WTC11 (cell line): ENCODE measurements at regions not wholly inside any gene's neighbourhood (a gene's known extent, or its start where the extent isn't known, plus 50 kb on each side); places are given as distances from the start of the nearest gene placed in this dataset.

Source experiments
- GTF2I ChIP-seq: fragments of 250-450 bp; sonication (Bioruptor Pico); conservative IDR thresholded peaks from 2 replicates; pipeline ENCODE4 v1.4.0; 2021; ENCODE audit warnings: mild to moderate bottlenecking
- NR3C1 ChIP-seq: sonication (generic); formaldehyde crosslinking; conservative IDR thresholded peaks from 2 replicates; pipeline ENCODE4 v1.8.1; 2023; ENCODE audit warnings: low read depth, mild to moderate bottlenecking, missing genetic modification reagents
- ZNF121 ChIP-seq: sonication (generic); formaldehyde crosslinking; IDR thresholded peaks from 2 replicates; pipeline ENCODE4 v1.8.0; 2023; ENCODE audit warnings: missing genetic modification reagents
- TF ChIP-seq, protein P1 (sequence below): sonication (generic); formaldehyde crosslinking; IDR thresholded peaks from 2 replicates; pipeline ENCODE4 v1.8.1; 2022; ENCODE audit warnings: mild to moderate bottlenecking, missing genetic modification reagents, moderate library complexity, borderline replicate concordance
- TF ChIP-seq, protein P2 (sequence below): fragments of 200-600 bp; IDR thresholded peaks from 2 replicates; pipeline ENCODE4 v1.8.0; 2022; ENCODE audit warnings: antibody characterized with exemption
- TF ChIP-seq, protein P3 (sequence below): sonication (generic); formaldehyde crosslinking; IDR thresholded peaks from 2 replicates; pipeline ENCODE4 v1.8.0; 2023; ENCODE audit warnings: missing genetic modification reagents
- TF ChIP-seq, protein P4 (sequence below): sonication (generic); formaldehyde crosslinking; IDR thresholded peaks from 2 replicates; pipeline ENCODE4 v1.8.1; 2023; ENCODE audit warnings: mild to moderate bottlenecking, moderate library complexity, missing genetic modification reagents
- TF ChIP-seq, protein P5 (sequence below): sonication (generic); formaldehyde crosslinking; IDR thresholded peaks from 2 replicates; pipeline ENCODE4 v1.8.0; 2022; ENCODE audit warnings: missing genetic modification reagents

DNA sequence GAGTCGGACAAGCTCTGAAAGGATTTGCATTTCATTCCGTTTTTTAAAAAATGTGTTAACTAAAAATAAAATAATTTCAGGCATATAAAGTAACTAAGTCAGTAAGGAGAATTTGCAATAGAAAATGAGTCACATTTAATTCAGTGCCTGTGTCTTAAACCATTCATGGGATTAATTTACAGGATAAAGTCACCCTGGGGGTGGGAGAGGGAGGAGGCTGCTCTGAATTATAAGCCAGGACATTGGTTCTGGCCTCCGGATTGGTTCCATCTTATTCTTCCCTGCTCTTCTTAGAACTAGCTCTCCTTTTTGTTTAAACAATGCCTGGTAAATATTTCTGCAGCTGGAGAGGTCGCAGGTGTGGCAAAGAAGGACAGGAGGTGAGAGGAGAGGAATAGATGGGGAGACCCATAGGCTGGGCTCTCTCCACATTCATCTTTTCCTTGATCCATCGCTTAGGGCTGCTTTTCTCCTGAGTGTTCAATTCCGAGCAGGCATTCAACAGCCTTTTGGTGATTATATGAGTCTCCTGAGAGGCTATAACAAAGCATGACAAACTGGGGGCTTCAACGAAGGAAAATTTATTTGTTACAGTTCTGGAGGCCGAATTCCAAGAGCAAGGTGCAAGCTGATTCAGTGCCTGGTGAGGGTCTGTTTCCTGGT lies 319.2 kb downstream of the PHKB start:
- TF ChIP-seq, protein P1, sequence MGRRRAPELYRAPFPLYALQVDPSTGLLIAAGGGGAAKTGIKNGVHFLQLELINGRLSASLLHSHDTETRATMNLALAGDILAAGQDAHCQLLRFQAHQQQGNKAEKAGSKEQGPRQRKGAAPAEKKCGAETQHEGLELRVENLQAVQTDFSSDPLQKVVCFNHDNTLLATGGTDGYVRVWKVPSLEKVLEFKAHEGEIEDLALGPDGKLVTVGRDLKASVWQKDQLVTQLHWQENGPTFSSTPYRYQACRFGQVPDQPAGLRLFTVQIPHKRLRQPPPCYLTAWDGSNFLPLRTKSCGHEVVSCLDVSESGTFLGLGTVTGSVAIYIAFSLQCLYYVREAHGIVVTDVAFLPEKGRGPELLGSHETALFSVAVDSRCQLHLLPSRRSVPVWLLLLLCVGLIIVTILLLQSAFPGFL (CRISPR knock-in tag) = no peak
- TF ChIP-seq, protein P2, sequence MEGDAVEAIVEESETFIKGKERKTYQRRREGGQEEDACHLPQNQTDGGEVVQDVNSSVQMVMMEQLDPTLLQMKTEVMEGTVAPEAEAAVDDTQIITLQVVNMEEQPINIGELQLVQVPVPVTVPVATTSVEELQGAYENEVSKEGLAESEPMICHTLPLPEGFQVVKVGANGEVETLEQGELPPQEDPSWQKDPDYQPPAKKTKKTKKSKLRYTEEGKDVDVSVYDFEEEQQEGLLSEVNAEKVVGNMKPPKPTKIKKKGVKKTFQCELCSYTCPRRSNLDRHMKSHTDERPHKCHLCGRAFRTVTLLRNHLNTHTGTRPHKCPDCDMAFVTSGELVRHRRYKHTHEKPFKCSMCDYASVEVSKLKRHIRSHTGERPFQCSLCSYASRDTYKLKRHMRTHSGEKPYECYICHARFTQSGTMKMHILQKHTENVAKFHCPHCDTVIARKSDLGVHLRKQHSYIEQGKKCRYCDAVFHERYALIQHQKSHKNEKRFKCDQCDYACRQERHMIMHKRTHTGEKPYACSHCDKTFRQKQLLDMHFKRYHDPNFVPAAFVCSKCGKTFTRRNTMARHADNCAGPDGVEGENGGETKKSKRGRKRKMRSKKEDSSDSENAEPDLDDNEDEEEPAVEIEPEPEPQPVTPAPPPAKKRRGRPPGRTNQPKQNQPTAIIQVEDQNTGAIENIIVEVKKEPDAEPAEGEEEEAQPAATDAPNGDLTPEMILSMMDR = no peak
- no peak for TF ChIP-seq NR3C1 (CRISPR knock-in tag)
- TF ChIP-seq, protein P3, sequence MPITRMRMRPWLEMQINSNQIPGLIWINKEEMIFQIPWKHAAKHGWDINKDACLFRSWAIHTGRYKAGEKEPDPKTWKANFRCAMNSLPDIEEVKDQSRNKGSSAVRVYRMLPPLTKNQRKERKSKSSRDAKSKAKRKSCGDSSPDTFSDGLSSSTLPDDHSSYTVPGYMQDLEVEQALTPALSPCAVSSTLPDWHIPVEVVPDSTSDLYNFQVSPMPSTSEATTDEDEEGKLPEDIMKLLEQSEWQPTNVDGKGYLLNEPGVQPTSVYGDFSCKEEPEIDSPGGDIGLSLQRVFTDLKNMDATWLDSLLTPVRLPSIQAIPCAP (CRISPR knock-in tag) = no peak
- TF ChIP-seq, protein P4, sequence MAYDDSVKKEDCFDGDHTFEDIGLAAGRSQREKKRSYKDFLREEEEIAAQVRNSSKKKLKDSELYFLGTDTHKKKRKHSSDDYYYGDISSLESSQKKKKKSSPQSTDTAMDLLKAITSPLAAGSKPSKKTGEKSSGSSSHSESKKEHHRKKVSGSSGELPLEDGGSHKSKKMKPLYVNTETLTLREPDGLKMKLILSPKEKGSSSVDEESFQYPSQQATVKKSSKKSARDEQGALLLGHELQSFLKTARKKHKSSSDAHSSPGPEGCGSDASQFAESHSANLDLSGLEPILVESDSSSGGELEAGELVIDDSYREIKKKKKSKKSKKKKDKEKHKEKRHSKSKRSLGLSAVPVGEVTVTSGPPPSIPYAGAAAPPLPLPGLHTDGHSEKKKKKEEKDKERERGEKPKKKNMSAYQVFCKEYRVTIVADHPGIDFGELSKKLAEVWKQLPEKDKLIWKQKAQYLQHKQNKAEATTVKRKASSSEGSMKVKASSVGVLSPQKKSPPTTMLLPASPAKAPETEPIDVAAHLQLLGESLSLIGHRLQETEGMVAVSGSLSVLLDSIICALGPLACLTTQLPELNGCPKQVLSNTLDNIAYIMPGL (CRISPR knock-in tag) = no peak
- TF ChIP-seq, protein P5, sequence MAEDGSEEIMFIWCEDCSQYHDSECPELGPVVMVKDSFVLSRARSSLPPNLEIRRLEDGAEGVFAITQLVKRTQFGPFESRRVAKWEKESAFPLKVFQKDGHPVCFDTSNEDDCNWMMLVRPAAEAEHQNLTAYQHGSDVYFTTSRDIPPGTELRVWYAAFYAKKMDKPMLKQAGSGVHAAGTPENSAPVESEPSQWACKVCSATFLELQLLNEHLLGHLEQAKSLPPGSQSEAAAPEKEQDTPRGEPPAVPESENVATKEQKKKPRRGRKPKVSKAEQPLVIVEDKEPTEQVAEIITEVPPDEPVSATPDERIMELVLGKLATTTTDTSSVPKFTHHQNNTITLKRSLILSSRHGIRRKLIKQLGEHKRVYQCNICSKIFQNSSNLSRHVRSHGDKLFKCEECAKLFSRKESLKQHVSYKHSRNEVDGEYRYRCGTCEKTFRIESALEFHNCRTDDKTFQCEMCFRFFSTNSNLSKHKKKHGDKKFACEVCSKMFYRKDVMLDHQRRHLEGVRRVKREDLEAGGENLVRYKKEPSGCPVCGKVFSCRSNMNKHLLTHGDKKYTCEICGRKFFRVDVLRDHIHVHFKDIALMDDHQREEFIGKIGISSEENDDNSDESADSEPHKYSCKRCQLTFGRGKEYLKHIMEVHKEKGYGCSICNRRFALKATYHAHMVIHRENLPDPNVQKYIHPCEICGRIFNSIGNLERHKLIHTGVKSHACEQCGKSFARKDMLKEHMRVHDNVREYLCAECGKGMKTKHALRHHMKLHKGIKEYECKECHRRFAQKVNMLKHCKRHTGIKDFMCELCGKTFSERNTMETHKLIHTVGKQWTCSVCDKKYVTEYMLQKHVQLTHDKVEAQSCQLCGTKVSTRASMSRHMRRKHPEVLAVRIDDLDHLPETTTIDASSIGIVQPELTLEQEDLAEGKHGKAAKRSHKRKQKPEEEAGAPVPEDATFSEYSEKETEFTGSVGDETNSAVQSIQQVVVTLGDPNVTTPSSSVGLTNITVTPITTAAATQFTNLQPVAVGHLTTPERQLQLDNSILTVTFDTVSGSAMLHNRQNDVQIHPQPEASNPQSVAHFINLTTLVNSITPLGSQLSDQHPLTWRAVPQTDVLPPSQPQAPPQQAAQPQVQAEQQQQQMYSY (CRISPR knock-in tag) = no peak
- no peak for TF ChIP-seq GTF2I (CRISPR knock-in tag)
- TF ChIP-seq ZNF121 (CRISPR knock-in tag) = no peak
